ENCODE measurements at regions not wholly inside any gene's neighbourhood (a gene's known extent, or its start where the extent isn't known, plus 50 kb on each side); places are given as distances from the start of the nearest gene placed in this dataset.

- TF ChIP-seq POLR2A (IDR thresholded peaks at IDR 0.05) = no peak
- TF ChIP-seq, protein P1, sequence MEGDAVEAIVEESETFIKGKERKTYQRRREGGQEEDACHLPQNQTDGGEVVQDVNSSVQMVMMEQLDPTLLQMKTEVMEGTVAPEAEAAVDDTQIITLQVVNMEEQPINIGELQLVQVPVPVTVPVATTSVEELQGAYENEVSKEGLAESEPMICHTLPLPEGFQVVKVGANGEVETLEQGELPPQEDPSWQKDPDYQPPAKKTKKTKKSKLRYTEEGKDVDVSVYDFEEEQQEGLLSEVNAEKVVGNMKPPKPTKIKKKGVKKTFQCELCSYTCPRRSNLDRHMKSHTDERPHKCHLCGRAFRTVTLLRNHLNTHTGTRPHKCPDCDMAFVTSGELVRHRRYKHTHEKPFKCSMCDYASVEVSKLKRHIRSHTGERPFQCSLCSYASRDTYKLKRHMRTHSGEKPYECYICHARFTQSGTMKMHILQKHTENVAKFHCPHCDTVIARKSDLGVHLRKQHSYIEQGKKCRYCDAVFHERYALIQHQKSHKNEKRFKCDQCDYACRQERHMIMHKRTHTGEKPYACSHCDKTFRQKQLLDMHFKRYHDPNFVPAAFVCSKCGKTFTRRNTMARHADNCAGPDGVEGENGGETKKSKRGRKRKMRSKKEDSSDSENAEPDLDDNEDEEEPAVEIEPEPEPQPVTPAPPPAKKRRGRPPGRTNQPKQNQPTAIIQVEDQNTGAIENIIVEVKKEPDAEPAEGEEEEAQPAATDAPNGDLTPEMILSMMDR (IDR thresholded peaks at IDR 0.05) = peak; percentile 52 to 63 (median 56)
These were observed 110.0 kb downstream of the LURAP1L start for GRCh38 chr9:12884736-12885395.

All from uterus (tissue), 2 donors.